Mesenchymal stem cell (in vitro differentiated cells and primary cell): ENCODE measurements at regions not wholly inside any gene's neighbourhood (a gene's known extent, or its start where the extent isn't known, plus 50 kb on each side); places are given as distances from the start of the nearest gene placed in this dataset.
"Not testable (repeated sequence)": the region's sequence is repeated elsewhere in the genome, so short reads cannot be mapped to it uniquely, and the experiment has no call there.

Experiments
- DNase-seq: peaks from one replicate; pipeline ENCODE4 v3.0.0-alpha.2; 2013
- H2AFZ ChIP-seq: one replicate; pipeline ENCODE4 v1.6.1; 2013; ENCODE audit warnings: low read depth, mild to moderate bottlenecking, control low read depth, inconsistent platforms, low read length, moderate library complexity
- H2AK5ac ChIP-seq: 2 replicates; pipeline ENCODE4 v1.6.1; 2013; ENCODE audit warnings: low read length, moderate library complexity, mild to moderate bottlenecking, inconsistent platforms; ENCODE audit not compliant: severe bottlenecking
- H2BK120ac ChIP-seq: one replicate; pipeline ENCODE4 v1.6.1; 2013; ENCODE audit warnings: low read depth, mild to moderate bottlenecking, inconsistent platforms, low read length, moderate library complexity
- H2BK12ac ChIP-seq, 2 experiments: one replicate each; pipeline ENCODE4 v1.6.1; 2013; ENCODE audit warnings: inconsistent platforms in 2 of 2, low read length in 2 of 2, mild to moderate bottlenecking in 2 of 2, moderate library complexity in 2 of 2, control low read depth in 1 of 2
- H2BK15ac ChIP-seq: one replicate; pipeline ENCODE4 v1.6.1; 2013; ENCODE audit warnings: mild to moderate bottlenecking, low read depth, inconsistent platforms; ENCODE audit not compliant: poor library complexity, severe bottlenecking
- H2BK5ac ChIP-seq: 2 replicates; pipeline ENCODE4 v1.6.1; 2013; ENCODE audit warnings: low read depth, mild to moderate bottlenecking, low read length, control low read depth, inconsistent platforms; ENCODE audit not compliant: poor library complexity, severe bottlenecking
- H3K14ac ChIP-seq, 2 experiments: one replicate each; pipeline ENCODE4 v1.6.1; 2013; ENCODE audit warnings: inconsistent platforms in 2 of 2, low read length in 2 of 2, control low read depth in 1 of 2, mild to moderate bottlenecking in 1 of 2, moderate library complexity in 1 of 2
- H3K18ac ChIP-seq, 2 experiments: one replicate each; pipeline ENCODE4 v1.6.1; 2013; ENCODE audit warnings: inconsistent platforms in 2 of 2, low read length in 2 of 2, control low read depth in 1 of 2, low read depth in 1 of 2, mild to moderate bottlenecking in 1 of 2
- H3K23ac ChIP-seq, 2 experiments: one replicate each; pipeline ENCODE4 v1.6.1; 2013; ENCODE audit warnings: inconsistent platforms in 2 of 2, low read length in 2 of 2, mild to moderate bottlenecking in 2 of 2, moderate library complexity in 2 of 2, control low read depth in 1 of 2
- H3K27ac ChIP-seq: 2 replicates; pipeline ENCODE4 v1.5.1; 2013; ENCODE audit warnings: mild to moderate bottlenecking, moderate library complexity, low read length, control low read depth, inconsistent platforms; ENCODE audit not compliant: poor library complexity, severe bottlenecking
- H3K27me3 ChIP-seq, 2 experiments: 2 replicates each; pipeline versions ENCODE4 v1.6.1 to v1.7.0; 2013; ENCODE audit warnings: low read length in 2 of 2, mild to moderate bottlenecking in 2 of 2, moderate library complexity in 2 of 2, control low read depth in 1 of 2, inconsistent platforms in 1 of 2; ENCODE audit not compliant: control insufficient read depth in 1 of 2, insufficient read depth in 1 of 2
- H3K36me3 ChIP-seq, 2 experiments: 2 replicates each; pipeline versions ENCODE4 v1.6.1 to v1.7.0; 2013; ENCODE audit warnings: low read length in 2 of 2, control low read depth in 1 of 2, inconsistent platforms in 1 of 2, low read depth in 1 of 2, mild to moderate bottlenecking in 1 of 2; ENCODE audit not compliant: insufficient read depth in 2 of 2, control insufficient read depth in 1 of 2
- H3K4ac ChIP-seq, 2 experiments: one replicate each; pipeline ENCODE4 v1.6.1; 2013; ENCODE audit warnings: inconsistent platforms in 2 of 2, low read length in 2 of 2, mild to moderate bottlenecking in 2 of 2, moderate library complexity in 2 of 2, control low read depth in 1 of 2, low read depth in 1 of 2
- H3K4me1 ChIP-seq: 2 replicates; pipeline ENCODE4 v1.6.1; 2013; ENCODE audit warnings: low read depth, low read length, control low read depth; ENCODE audit not compliant: control insufficient read depth, insufficient read depth
- H3K4me2 ChIP-seq: 2 replicates; pipeline ENCODE4 v1.6.1; 2013; ENCODE audit warnings: low read length, mild to moderate bottlenecking, inconsistent platforms; ENCODE audit not compliant: poor library complexity, severe bottlenecking
- H3K4me3 ChIP-seq, 2 experiments: 2 replicates each; pipeline versions ENCODE4 v1.5.1 to v1.7.0; 2013; ENCODE audit warnings: low read length in 2 of 2, mild to moderate bottlenecking in 2 of 2, control low read depth in 1 of 2, low read depth in 1 of 2; ENCODE audit not compliant: insufficient read depth in 1 of 2
- H3K79me1 ChIP-seq: replicated peaks from 2 replicates; pipeline ENCODE4 v1.6.1; 2013; ENCODE audit warnings: mild to moderate bottlenecking, control low read depth, low read length, inconsistent platforms; ENCODE audit not compliant: poor library complexity, severe bottlenecking
- H3K9ac ChIP-seq: 2 replicates; pipeline ENCODE4 v1.7.0; 2013; ENCODE audit warnings: mild to moderate bottlenecking, low read length, moderate library complexity
- H3K9me3 ChIP-seq: 2 replicates; pipeline ENCODE4 v1.7.0; 2013; ENCODE audit warnings: mild to moderate bottlenecking, low read length; ENCODE audit not compliant: control insufficient read depth
- H4K8ac ChIP-seq: one replicate; pipeline ENCODE4 v1.6.1; 2013; ENCODE audit warnings: inconsistent platforms, mild to moderate bottlenecking, low read length, moderate library complexity
- H4K91ac ChIP-seq: one replicate; pipeline ENCODE4 v1.6.1; 2013; ENCODE audit warnings: mild to moderate bottlenecking, low read length, inconsistent platforms
- WGBS: methylation state at CpG from one replicate; pipeline ENCODE4 v1.1.7; 2013; ENCODE audit warnings: mixed read lengths; 5-methylcytosine and 5-hydroxymethylcytosine counted together

DNA sequence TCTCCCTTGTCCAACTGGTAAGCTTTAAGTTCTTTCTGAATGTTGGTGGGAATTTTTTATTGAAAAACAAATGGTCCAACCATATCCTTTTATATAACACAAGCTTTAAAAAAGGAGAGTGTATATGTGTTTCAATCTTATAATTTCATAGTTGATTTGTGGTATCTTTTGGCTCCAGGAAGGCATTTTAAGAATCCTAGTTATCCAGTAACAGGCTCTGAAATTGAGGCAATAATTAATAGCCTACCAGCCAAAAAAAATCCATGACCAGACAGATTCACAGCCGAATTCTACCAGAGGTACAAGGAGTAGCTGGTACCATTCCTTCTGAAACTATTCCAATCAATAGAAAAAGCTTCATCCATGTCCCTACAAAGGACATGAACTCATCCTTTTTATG, 141.6 kb downstream of the FZD1 start:
- not testable (repeated sequence) for H3K23ac ChIP-seq, H3K14ac ChIP-seq, H3K79me1 ChIP-seq, H4K8ac ChIP-seq, H2AFZ ChIP-seq, H2BK12ac ChIP-seq, H3K36me3 ChIP-seq, H3K4me1 ChIP-seq, H3K4ac ChIP-seq, H4K91ac ChIP-seq, H2BK120ac ChIP-seq, H3K9ac ChIP-seq, H2BK15ac ChIP-seq, H3K9me3 ChIP-seq, DNase-seq, H3K4me2 ChIP-seq, H2BK5ac ChIP-seq, H3K27me3 ChIP-seq, H3K18ac ChIP-seq, H3K4me3 ChIP-seq, H2AK5ac ChIP-seq
- WGBS: 76% methylated on average over 1 of the region's 1 CpG
- peak overlapping the region; percentile 77 for H3K27ac ChIP-seq

DNA sequence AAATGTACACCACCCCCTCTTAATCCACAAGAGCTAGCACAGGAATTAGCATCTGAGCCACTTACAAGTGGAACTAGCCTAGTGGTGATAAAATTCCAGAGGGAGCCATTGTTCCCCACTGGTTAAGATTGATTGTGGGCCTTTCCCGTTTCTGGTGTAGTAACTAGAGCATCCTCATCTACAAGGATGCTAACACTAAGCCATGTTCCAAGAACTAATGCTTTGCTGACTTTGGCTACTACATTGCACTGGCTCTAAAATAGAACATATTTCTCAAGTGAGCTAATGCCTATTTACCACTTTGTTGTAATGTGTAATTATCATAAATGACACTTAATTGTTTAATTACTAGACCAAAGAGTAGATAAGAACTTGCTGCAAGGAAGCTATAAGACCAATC, 143.7 kb downstream of the FZD1 start:
- Histone ChIP-seq H2BK12ac (no peak overlapping the region), H3K4me3 (no peak overlapping the region), H3K9me3 (no peaks in the 10 kb centered on the region), H3K23ac (no peak overlapping the region), H3K27ac (no peak overlapping the region), H3K18ac (no peak overlapping the region), H3K36me3 (no peaks in the 10 kb centered on the region), H2BK15ac (no peak overlapping the region), H2AFZ (no peak overlapping the region), H4K91ac (no peak overlapping the region), H2BK120ac (no peak overlapping the region), H3K14ac (no peak overlapping the region), H4K8ac (no peak overlapping the region), H3K27me3 (no peaks in the 10 kb centered on the region), H3K4ac (no peak overlapping the region), H3K4me2 (no peak overlapping the region), H3K9ac (no peak overlapping the region), H2AK5ac (no peak overlapping the region), H2BK5ac (no peak overlapping the region), H3K79me1 (no peaks in the 10 kb centered on the region), H3K4me1 (peaks cover 2% of the 10 kb centered on the region)
- 50% methylated on average over 1 of the region's 1 CpG for WGBS
- no peak for DNase-seq

DNA sequence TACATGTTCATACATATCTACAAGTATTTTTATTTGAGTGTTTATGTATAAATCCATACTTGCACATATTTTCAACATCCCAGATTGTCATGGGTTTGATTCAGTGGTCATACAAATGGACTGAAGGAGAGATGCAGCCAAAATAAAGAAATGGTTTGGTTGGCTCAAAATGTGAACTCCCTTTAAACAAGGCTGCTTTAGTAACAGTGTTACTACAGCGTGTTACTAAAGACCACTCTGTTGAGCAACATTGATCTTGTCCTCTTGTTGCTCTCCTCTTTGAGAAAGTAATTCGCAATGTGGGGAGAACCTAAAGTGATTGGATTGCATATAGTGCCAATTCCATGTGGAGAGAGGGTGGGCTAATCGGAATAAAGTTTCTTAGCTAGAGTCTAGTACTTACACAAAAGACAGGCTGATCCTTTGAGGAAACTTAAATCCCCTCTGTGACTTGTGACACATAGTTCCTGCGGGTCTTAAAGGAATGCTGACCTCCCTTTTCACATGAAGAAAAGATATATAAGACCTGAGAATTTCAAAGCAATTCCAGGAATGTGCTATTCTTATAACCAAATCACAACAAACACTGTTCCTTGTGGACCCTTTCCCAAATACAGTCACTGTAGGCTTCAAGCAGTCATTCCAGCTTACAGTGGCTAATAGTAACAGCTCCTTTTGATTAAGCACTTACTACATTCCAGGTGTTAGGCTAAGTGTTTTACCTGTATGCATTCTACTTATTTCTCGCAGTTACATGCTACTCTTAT, 144.3 kb downstream of the FZD1 start:
- WGBS: 80% methylated on average over 5 of the region's 5 CpGs
- Histone ChIP-seq H3K18ac (no peak overlapping the region), H3K14ac (no peak overlapping the region), H2BK12ac (no peak overlapping the region), H3K23ac (no peak overlapping the region), H2BK5ac (no peak overlapping the region), H3K36me3 (no peaks in the 10 kb centered on the region), H3K27me3 (no peaks in the 10 kb centered on the region), H3K4me1 (peaks cover 2% of the 10 kb centered on the region), H3K9ac (no peak overlapping the region), H3K4me2 (no peak overlapping the region), H4K91ac (no peak overlapping the region), H2AK5ac (no peak overlapping the region), H3K4me3 (no peak overlapping the region), H3K4ac (no peak overlapping the region), H3K79me1 (no peaks in the 10 kb centered on the region), H2BK120ac (no peak overlapping the region), H2AFZ (no peak overlapping the region), H3K9me3 (no peaks in the 10 kb centered on the region), H4K8ac (no peak overlapping the region), H2BK15ac (no peak overlapping the region), H3K27ac (no peak overlapping the region)
- DNase-seq: no peak

DNA sequence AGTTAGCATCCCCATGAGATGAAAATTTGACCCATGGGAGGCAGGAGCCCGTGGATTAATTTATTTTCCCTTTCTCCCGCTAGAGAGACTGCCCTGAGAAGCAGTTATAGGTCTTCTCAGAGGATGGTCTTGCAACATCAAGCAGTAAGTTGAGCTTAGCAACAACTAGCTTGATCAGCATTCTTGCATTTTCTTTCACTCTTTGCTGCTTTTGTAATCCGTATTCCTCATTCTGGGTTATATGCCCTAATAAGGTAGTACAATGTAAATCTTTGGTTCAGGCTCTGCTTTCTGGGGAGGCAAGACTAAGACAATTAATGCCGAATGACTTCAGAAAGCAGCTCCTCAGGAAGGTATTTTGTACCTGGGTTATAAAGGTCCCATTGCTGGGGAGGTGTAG, 146.8 kb downstream of the FZD1 start:
- no peak overlapping the region for H2AFZ ChIP-seq
- 70% methylated on average over 3 of the region's 4 CpGs for WGBS
- no peak overlapping the region for H2BK120ac ChIP-seq
- H3K79me1 ChIP-seq: no peaks in the 10 kb centered on the region
- H3K4me3 ChIP-seq: no peak overlapping the region
- DNase-seq: no peak
- H2BK12ac ChIP-seq: no peak overlapping the region
- no peak overlapping the region for H3K4ac ChIP-seq
- no peaks in the 10 kb centered on the region for H3K4me1 ChIP-seq
- no peaks in the 10 kb centered on the region for H3K36me3 ChIP-seq
- H4K91ac ChIP-seq: no peak overlapping the region
- H3K27me3 ChIP-seq: no peaks in the 10 kb centered on the region
- H3K27ac ChIP-seq: no peak overlapping the region
- no peaks in the 10 kb centered on the region for H3K9me3 ChIP-seq
- H2AK5ac ChIP-seq: no peak overlapping the region
- H2BK15ac ChIP-seq: no peak overlapping the region
- H2BK5ac ChIP-seq: no peak overlapping the region
- H3K4me2 ChIP-seq: no peak overlapping the region
- no peak overlapping the region for H3K18ac ChIP-seq
- H3K23ac ChIP-seq: no peak overlapping the region
- H3K9ac ChIP-seq: no peak overlapping the region
- H3K14ac ChIP-seq: no peak overlapping the region
- H4K8ac ChIP-seq: no peak overlapping the region
